HepG2 (cell line): ENCODE measurements at regions not wholly inside any gene's neighbourhood (a gene's known extent, or its start where the extent isn't known, plus 50 kb on each side); places are given as distances from the start of the nearest gene placed in this dataset.
"Not testable (repeated sequence)": the region's sequence is repeated elsewhere in the genome, so short reads cannot be mapped to it uniquely, and the experiment has no call there.

Experiments used
- ATAC-seq: fragments of 200-7000 bp; cut with Tn5 transposase; 3 replicates; pipeline ENCODE4 v1.9.1; 2020; ENCODE audit warnings: mild to moderate bottlenecking, moderate library complexity
- BruUV-seq: library from RNA; stranded (reverse); fragments of 400-500 nt; replicated peaks from 2 replicates; lab custom pipeline; 2021; lab: Mats Ljungman, UMichigan
- CTCF ChIA-PET: fragments of 300-600 bp; formaldehyde crosslinking; extraction: SDS; loops from one replicate; lab custom pipeline; 2021; ENCODE audit warnings: low total read pairs, inconsistent platforms, low intra/inter-chr PET ratio; lab: Yijun Ruan, JAX
- POLR2A ChIA-PET: fragments of 350-600 bp; sonication (Branson Sonifier 250); formaldehyde crosslinking; loops from one replicate; lab custom pipeline; 2020; ENCODE audit warnings: antibody characterized with exemption, inconsistent platforms; lab: Yijun Ruan, JAX
- DNase-seq: peaks from one replicate; pipeline ENCODE4 v3.0.0-alpha.2; 2015; ENCODE audit warnings: low spot score
- FAIRE-seq: peaks from 3 replicates; lab custom pipeline; 2011; peaks lifted over from hg19 to GRCh38; lab: Jason Lieb, UNC
- H2AFZ ChIP-seq: one replicate; pipeline ENCODE4 v1.6.1; 2011; ENCODE audit warnings: low read length, inconsistent platforms
- H3K27ac ChIP-seq: fragments of 300-600 bp; 3 replicates; pipeline ENCODE4 v1.8.0; 2011; ENCODE audit warnings: mixed run types, mild to moderate bottlenecking, mixed read lengths, low read length, inconsistent platforms; ENCODE audit not compliant: insufficient read depth; ENCODE audit errors: extremely low read length
- H3K27me3 ChIP-seq, 2 experiments: fragments of 200-600 bp in 1 of 2; 2 replicates in 1 of 2; 3 replicates in 1 of 2; pipeline versions ENCODE4 v1.6.0 to v1.8.0; 2011; ENCODE audit warnings: low read length in 2 of 2, mild to moderate bottlenecking in 2 of 2, moderate library complexity in 2 of 2, inconsistent platforms in 1 of 2; ENCODE audit not compliant: insufficient read depth in 2 of 2, control insufficient read depth in 1 of 2
- H3K36me3 ChIP-seq, 2 experiments: fragments of 200-600 bp in 1 of 2; replicated peaks in 1 of 2; 2 replicates in 1 of 2; 3 replicates in 1 of 2; pipeline versions ENCODE4 v1.5.1 to v1.8.0; 2011; ENCODE audit warnings: low read length in 2 of 2, inconsistent platforms in 1 of 2; ENCODE audit not compliant: insufficient read depth in 2 of 2, control insufficient read depth in 1 of 2
- H3K4me1 ChIP-seq: 2 replicates; pipeline ENCODE4 v1.5.1; 2012; ENCODE audit warnings: low read length, inconsistent platforms; ENCODE audit not compliant: insufficient read depth
- H3K4me2 ChIP-seq: 2 replicates; pipeline ENCODE4 v1.6.0; 2011; ENCODE audit warnings: low read depth, low read length, inconsistent platforms
- H3K4me3 ChIP-seq, 3 experiments: fragments of 200-600 bp in 1 of 3; sonication (generic), shearing (Covaris generic) in 1 of 3; replicated peaks in 1 of 3; 2 replicates each; pipeline ENCODE4 v1.5.1; 2011 to 2016; ENCODE audit warnings: low read length in 3 of 3, inconsistent platforms in 2 of 3, low read depth in 2 of 3, mild to moderate bottlenecking in 2 of 3, control low read depth in 1 of 3, mixed read lengths in 1 of 3; ENCODE audit not compliant: insufficient read depth in 1 of 3
- H3K79me2 ChIP-seq: one replicate; pipeline ENCODE4 v1.6.1; 2011; ENCODE audit warnings: low read length, inconsistent platforms; ENCODE audit not compliant: insufficient read depth
- H3K9ac ChIP-seq: 2 replicates; pipeline ENCODE4 v1.6.0; 2011; ENCODE audit warnings: mild to moderate bottlenecking, low read depth, low read length, inconsistent platforms; ENCODE audit not compliant: insufficient read depth
- H3K9me3 ChIP-seq: 2 replicates; pipeline ENCODE4 v1.5.1; 2012; ENCODE audit warnings: mild to moderate bottlenecking, low read length
- H4K20me1 ChIP-seq: 2 replicates; pipeline ENCODE4 v1.6.0; 2011; ENCODE audit warnings: inconsistent platforms, mild to moderate bottlenecking, low read length, moderate library complexity; ENCODE audit not compliant: insufficient read depth
- CC2D1A ChIP-seq: sonication (generic); formaldehyde crosslinking; IDR thresholded peaks from 2 replicates; pipeline ENCODE4 v1.8.1; 2023; ENCODE audit warnings: mild to moderate bottlenecking, missing genetic modification reagents
- KAT7 ChIP-seq: IDR thresholded peaks from 2 replicates; pipeline ENCODE4 v1.6.1; 2018; ENCODE audit warnings: borderline replicate concordance, missing compliant biosample characterization
- LBX2 ChIP-seq: sonication (generic); formaldehyde crosslinking; IDR thresholded peaks from 2 replicates; pipeline ENCODE4 v1.5.0; 2020; ENCODE audit warnings: missing genetic modification reagents, mild to moderate bottlenecking, borderline replicate concordance
- NCOR1 ChIP-seq: fragments of 200-600 bp; sonication (generic); IDR thresholded peaks from 2 replicates; pipeline ENCODE4 v1.7.0; 2017; ENCODE audit warnings: antibody characterized with exemption, low read length, borderline replicate concordance
- PHF8 ChIP-seq: sonication (generic); formaldehyde crosslinking; IDR thresholded peaks from 2 replicates; pipeline ENCODE4 v1.5.0; 2020; ENCODE audit warnings: missing genetic modification reagents
- ZBTB33 ChIP-seq: sonication (generic); formaldehyde crosslinking; IDR thresholded peaks from 2 replicates; pipeline ENCODE4 v1.4.0; 2020; ENCODE audit warnings: missing genetic modification reagents
- ZBTB4 ChIP-seq: sonication (generic); formaldehyde crosslinking; IDR thresholded peaks from 2 replicates; pipeline ENCODE4 v1.4.0; 2020; ENCODE audit warnings: missing genetic modification reagents, mild to moderate bottlenecking, borderline replicate concordance
- ZGPAT ChIP-seq: IDR thresholded peaks from 2 replicates; pipeline ENCODE4 v1.6.1; 2016; ENCODE audit warnings: mild to moderate bottlenecking
- ZNF256 ChIP-seq: sonication (generic); formaldehyde crosslinking; conservative IDR thresholded peaks from 2 replicates; pipeline ENCODE4 v1.4.0; 2020; ENCODE audit warnings: missing genetic modification reagents
- WGBS: methylation state at CpG from one replicate; pipeline ENCODE4 v1.1.6; 2017; ENCODE audit warnings: low lambda C conversion rate; 5-methylcytosine and 5-hydroxymethylcytosine counted together
- in situ Hi-C: cut with HindIII; loops from 2 replicates; pipeline ENCODE4 v1.10.0; 2017; ENCODE audit warnings: low pct_unique_long_range_greater_than_20kb; ENCODE audit not compliant: extremely low pct_ligation_motif_present
- intact Hi-C: fragments of 100-400 bp; cut with micrococcal nuclease; formaldehyde crosslinking; loops from one replicate; pipeline ENCODE4 v1.10.0; 2022; ENCODE audit not compliant: unreplicated experiment

GRCh38 chr2:45096996-45097395 lies 87.7 kb upstream of the SIX2 start (continued):
- no peak for TF ChIP-seq ZBTB4 (CRISPR knock-in tag)

GRCh38 chr2:45096038-45096437 lies 86.8 kb upstream of the SIX2 start:
- BruUV-seq, POLR2A ChIA-PET, H4K20me1 ChIP-seq, DNase-seq, H3K4me3 ChIP-seq, H3K4me1 ChIP-seq, H2AFZ ChIP-seq, H3K9ac ChIP-seq, H3K79me2 ChIP-seq, intact Hi-C loops, H3K4me2 ChIP-seq, H3K9me3 ChIP-seq, FAIRE-seq, ATAC-seq, in situ Hi-C loops, H3K36me3 ChIP-seq, CTCF ChIA-PET, H3K27ac ChIP-seq: not testable (repeated sequence)
- WGBS: 29% methylated on average over 10 of the region's 10 CpGs
- peaks cover 0 to 27% of the 10 kb centered on the region in 2 experiments; a peak in 2 of 5 replicates for H3K27me3 ChIP-seq

GRCh38 chr2:45093663-45094062 lies 84.4 kb upstream of the SIX2 start:
- POLR2A ChIA-PET: no interaction called here
- DNase-seq (no peak), ATAC-seq (no peak), FAIRE-seq (no peak)
- intact Hi-C loops (no loop called here), in situ Hi-C loops (no loop called here)
- WGBS: 16% methylated on average over 6 of the region's 6 CpGs
- Histone ChIP-seq H2AFZ (no peak overlapping the region), H3K4me2 (no peak overlapping the region), H3K9ac (no peak overlapping the region), H3K4me3 (no peak overlapping the region), H3K27ac (no peak overlapping the region), H3K4me1 (no peaks in the 10 kb centered on the region), H3K27me3 (peaks cover 0 to 31% of the 10 kb centered on the region in 2 experiments; a peak in 2 of 5 replicates), H4K20me1 (no peaks in the 10 kb centered on the region), H3K79me2 (no peaks in the 10 kb centered on the region), H3K36me3 (no peaks in the 10 kb centered on the region), H3K9me3 (no peaks in the 10 kb centered on the region)
- no TSS peak for BruUV-seq
- CTCF ChIA-PET: no interaction called here
- TF ChIP-seq ZNF256 (CRISPR knock-in tag) (no peak), PHF8 (CRISPR knock-in tag) (no peak), ZGPAT (no peak), NCOR1 (no peak), ZBTB33 (CRISPR knock-in tag) (no peak), CC2D1A (CRISPR knock-in tag) (no peak), KAT7 (CRISPR knock-in tag) (no peak), LBX2 (CRISPR knock-in tag) (no peak)
